Dendritic cell treated with granulocyte-macrophage colony-stimulating factor and Interleukin-4, amounts not matched to agents 40 ng/mL and 50 ng/mL, for 4 days (primary cell): ENCODE measurements at regions not wholly inside any gene's neighbourhood (a gene's known extent, or its start where the extent isn't known, plus 50 kb on each side); places are given as distances from the start of the nearest gene placed in this dataset.
"Not testable (repeated sequence)": the region's sequence is repeated elsewhere in the genome, so short reads cannot be mapped to it uniquely, and the experiment has no call there.

Source experiments
- H3K27ac Mint-ChIP-seq: one replicate; pipeline ENCODE4 v1.8.0; 2022; ENCODE audit warnings: mild to moderate bottlenecking, mixed read lengths
- H3K27me3 Mint-ChIP-seq: one replicate; pipeline ENCODE4 v1.8.0; 2022; ENCODE audit warnings: mild to moderate bottlenecking, mixed read lengths
- H3K36me3 Mint-ChIP-seq: one replicate; pipeline ENCODE4 v1.8.0; 2022; ENCODE audit warnings: low read depth, mixed read lengths
- H3K4me1 Mint-ChIP-seq: one replicate; pipeline ENCODE4 v1.8.0; 2022; ENCODE audit warnings: low read depth, mixed read lengths
- H3K4me3 Mint-ChIP-seq: one replicate; pipeline ENCODE4 v1.8.0; 2022; ENCODE audit warnings: mild to moderate bottlenecking, moderate library complexity, mixed read lengths
- H3K9me3 Mint-ChIP-seq: one replicate; pipeline ENCODE4 v1.8.0; 2022; ENCODE audit warnings: mixed read lengths
- intact Hi-C: fragments of 100-400 bp; cut with micrococcal nuclease; formaldehyde crosslinking; loops from one replicate; pipeline ENCODE4 v1.15.0; 2022

GRCh38 chr6:112503091-112503596 is 156.0 kb downstream of the RFPL4B start:
- H3K4me1 Mint-ChIP-seq = no peaks in the 10 kb centered on the region
- no peaks in the 10 kb centered on the region for H3K27me3 Mint-ChIP-seq
- no peaks in the 10 kb centered on the region for H3K36me3 Mint-ChIP-seq
- no peak overlapping the region for H3K27ac Mint-ChIP-seq
- H3K9me3 Mint-ChIP-seq = no peaks in the 10 kb centered on the region
- intact Hi-C loops = no loop called here
- H3K4me3 Mint-ChIP-seq = no peak overlapping the region

DNA sequence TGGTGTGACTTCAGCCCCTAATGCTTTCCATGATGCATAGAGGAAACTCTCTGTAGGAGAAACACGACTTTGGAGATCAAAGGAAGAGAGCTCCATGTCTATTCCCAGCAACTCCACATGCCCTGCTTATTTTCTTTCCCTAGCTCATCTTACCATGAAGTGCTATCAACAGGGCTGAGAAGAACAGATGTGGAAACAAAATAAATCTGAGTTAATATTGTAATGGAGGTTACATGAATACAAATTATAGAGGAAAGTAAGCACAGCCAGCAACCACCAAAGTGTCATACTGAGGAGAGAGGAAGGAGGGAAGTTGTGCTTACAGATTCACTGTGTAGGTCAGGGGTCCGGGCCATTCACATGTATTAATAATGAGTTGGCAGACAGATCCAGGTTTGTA is 157.5 kb downstream of the RFPL4B start:
- no peaks in the 10 kb centered on the region for H3K9me3 Mint-ChIP-seq
- intact Hi-C loops = no loop called here
- no peak overlapping the region for H3K27ac Mint-ChIP-seq
- no peaks in the 10 kb centered on the region for H3K4me1 Mint-ChIP-seq
- H3K4me3 Mint-ChIP-seq = no peak overlapping the region
- no peaks in the 10 kb centered on the region for H3K27me3 Mint-ChIP-seq
- H3K36me3 Mint-ChIP-seq = no peaks in the 10 kb centered on the region

DNA sequence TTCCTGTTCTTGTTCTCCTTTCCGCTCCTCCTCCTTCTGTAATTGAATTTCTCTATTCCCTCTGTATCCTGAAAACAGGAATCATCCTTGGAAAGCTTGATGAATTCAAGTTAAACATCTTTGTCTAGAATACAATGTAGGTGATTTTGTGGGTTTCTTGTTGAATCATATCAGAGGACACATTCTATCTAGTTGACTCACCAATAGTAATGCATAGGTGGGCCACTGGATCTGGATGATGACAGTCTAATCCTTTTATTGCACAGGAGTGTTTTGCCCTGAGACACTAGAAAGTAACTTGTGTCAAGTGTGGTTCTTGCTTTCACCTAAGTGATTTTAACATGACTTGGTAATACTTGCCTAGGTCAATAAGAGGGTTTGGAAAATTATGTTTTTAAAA is 164.3 kb downstream of the RFPL4B start:
- Mint-ChIP-seq H3K36me3 (no peaks in the 10 kb centered on the region), H3K4me1 (no peaks in the 10 kb centered on the region), H3K27ac (no peak overlapping the region), H3K4me3 (no peak overlapping the region), H3K27me3 (no peaks in the 10 kb centered on the region), H3K9me3 (peaks cover 5% of the 10 kb centered on the region)
- intact Hi-C loops = no loop called here

GRCh38 chr6:112513175-112513574 is 166.0 kb downstream of the RFPL4B start:
- no peak overlapping the region for H3K4me3 Mint-ChIP-seq
- H3K36me3 Mint-ChIP-seq = no peaks in the 10 kb centered on the region
- H3K27me3 Mint-ChIP-seq = no peaks in the 10 kb centered on the region
- H3K4me1 Mint-ChIP-seq = no peaks in the 10 kb centered on the region
- peaks cover 5% of the 10 kb centered on the region for H3K9me3 Mint-ChIP-seq
- intact Hi-C loops = no loop called here
- H3K27ac Mint-ChIP-seq = no peak overlapping the region

DNA sequence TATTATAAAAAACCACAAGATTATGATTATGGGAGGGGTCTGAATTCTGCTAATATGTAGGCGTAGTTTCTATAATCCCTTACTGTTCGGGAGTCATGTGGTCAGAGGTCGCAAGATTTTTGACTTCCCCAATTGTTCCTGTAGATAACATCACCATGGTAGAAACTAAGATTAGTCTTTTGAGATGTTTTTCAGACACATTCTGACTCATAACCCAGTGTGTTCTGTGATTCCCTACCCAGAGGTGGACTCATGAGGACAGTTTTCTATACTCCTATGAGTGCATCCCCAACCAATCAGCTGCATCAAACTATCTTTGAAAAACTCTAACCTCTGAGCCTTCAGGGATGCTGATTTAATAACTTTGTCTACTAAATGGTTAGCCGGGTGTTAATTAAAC is 175.5 kb downstream of the RFPL4B start:
- Mint-ChIP-seq H3K9me3 (peaks cover 9% of the 10 kb centered on the region), H3K27me3 (no peaks in the 10 kb centered on the region), H3K36me3 (no peaks in the 10 kb centered on the region), H3K4me3 (no peak overlapping the region), H3K4me1 (no peaks in the 10 kb centered on the region), H3K27ac (no peak overlapping the region)
- intact Hi-C loops = no loop called here

DNA sequence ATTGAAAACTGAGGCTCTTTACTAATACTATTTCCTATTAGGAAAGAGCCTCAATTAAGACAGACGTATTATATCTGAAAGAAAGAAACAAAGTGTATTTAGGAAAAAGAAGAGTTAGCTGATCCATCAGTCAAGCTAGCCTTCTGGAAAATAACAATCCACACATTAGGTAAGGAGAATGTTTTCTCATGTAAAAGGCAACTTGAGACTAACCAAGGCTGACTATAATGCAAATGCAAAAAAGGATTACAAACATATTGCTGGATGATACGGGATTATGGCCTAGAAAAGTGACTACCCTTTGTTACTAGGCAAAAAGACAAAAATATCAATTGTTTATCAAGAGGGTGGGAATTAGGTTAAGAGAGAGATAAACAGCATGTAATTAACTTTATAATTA is 176.9 kb downstream of the RFPL4B start:
- Mint-ChIP-seq H3K4me3 (no peak overlapping the region), H3K27me3 (no peaks in the 10 kb centered on the region), H3K27ac (no peak overlapping the region), H3K4me1 (no peaks in the 10 kb centered on the region), H3K36me3 (no peaks in the 10 kb centered on the region), H3K9me3 (peaks cover 16% of the 10 kb centered on the region)
- intact Hi-C loops = no loop called here

DNA sequence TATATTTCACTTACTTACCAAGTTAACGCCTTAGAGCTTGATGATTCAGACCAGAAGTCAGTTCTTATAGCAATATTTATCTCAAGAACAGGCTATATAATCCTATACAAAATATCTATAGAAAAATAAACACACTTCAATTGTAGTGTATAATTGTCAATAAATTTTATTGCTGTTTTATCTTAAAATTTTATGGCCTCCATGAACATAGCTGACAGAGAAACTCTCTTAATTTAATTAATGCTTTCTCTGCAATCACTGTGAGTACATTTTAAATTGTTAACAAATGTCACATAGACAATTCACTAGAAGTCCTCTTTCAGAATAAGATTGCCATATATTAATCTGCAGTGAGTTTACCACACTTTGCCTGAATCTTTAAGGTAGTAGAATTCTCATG is 178.6 kb downstream of the RFPL4B start:
- no peak overlapping the region for H3K4me3 Mint-ChIP-seq
- intact Hi-C loops = no loop called here

DNA sequence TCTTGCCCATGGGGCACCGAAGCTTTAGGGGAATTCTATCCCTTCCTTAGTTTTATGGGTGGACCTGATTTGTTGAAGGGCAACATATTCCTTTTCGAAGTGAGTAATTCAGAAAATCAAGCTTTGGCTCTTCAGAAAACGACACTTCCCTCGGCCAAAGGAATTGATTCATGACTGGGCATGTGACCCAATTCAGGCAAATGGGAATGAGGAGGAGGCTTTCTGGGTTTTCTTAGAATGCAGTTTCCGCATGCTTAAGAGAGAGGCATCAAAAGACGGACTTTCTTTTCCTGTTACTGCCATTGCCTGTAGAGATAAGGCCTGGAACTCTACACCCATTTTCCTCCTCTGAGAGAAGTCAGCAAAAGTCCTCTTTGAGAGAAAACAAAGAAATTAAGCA is 179.5 kb downstream of the RFPL4B start:
- H3K27ac Mint-ChIP-seq = no peak overlapping the region
- no peaks in the 10 kb centered on the region for H3K4me1 Mint-ChIP-seq
- no peaks in the 10 kb centered on the region for H3K36me3 Mint-ChIP-seq
- intact Hi-C loops = no loop called here
- H3K27me3 Mint-ChIP-seq = no peaks in the 10 kb centered on the region
- H3K9me3 Mint-ChIP-seq = peaks cover 26% of the 10 kb centered on the region
- no peak overlapping the region for H3K4me3 Mint-ChIP-seq

More for the DNA sequence above, 178.6 kb downstream of the RFPL4B start:
- Mint-ChIP-seq H3K9me3 (peaks cover 27% of the 10 kb centered on the region), H3K36me3 (no peaks in the 10 kb centered on the region), H3K4me1 (no peaks in the 10 kb centered on the region), H3K27ac (no peak overlapping the region), H3K27me3 (no peaks in the 10 kb centered on the region)

GRCh38 chr6:112528306-112528705 is 181.2 kb downstream of the RFPL4B start:
- intact Hi-C loops, H3K4me3 Mint-ChIP-seq, H3K27me3 Mint-ChIP-seq, H3K27ac Mint-ChIP-seq, H3K4me1 Mint-ChIP-seq, H3K36me3 Mint-ChIP-seq: not testable (repeated sequence)
- H3K9me3 Mint-ChIP-seq = peaks cover 19% of the 10 kb centered on the region

DNA sequence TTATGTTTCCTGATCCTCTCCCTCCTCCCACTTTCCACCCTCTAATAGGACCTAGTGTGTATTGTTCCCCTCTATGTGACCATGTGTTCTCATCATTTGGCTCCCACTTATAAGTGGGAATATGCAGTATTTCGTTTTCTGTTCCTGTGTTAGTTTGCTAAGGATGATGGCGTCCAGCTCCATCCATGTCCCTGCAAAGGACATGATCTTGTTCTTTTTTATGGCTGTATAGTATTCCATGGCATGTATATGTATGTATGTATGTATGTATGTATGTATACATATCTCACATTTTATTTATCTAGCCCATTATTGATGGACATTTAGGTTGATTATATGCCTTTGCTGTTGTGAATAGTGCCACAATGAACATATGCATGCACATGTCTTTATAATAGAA is 188.7 kb downstream of the RFPL4B start:
- Mint-ChIP-seq H3K27me3 (no peaks in the 10 kb centered on the region), H3K4me3 (no peak overlapping the region), H3K36me3 (no peaks in the 10 kb centered on the region), H3K4me1 (no peaks in the 10 kb centered on the region), H3K9me3 (peaks cover 15% of the 10 kb centered on the region), H3K27ac (no peak overlapping the region)
- intact Hi-C loops = no loop called here

GRCh38 chr6:112539355-112539754 is 192.2 kb downstream of the RFPL4B start:
- H3K27me3 Mint-ChIP-seq = no peaks in the 10 kb centered on the region
- H3K9me3 Mint-ChIP-seq = peaks cover 37% of the 10 kb centered on the region
- H3K4me3 Mint-ChIP-seq = no peak overlapping the region
- no peaks in the 10 kb centered on the region for H3K36me3 Mint-ChIP-seq
- no peak overlapping the region for H3K27ac Mint-ChIP-seq
- intact Hi-C loops = no loop called here
- H3K4me1 Mint-ChIP-seq = no peaks in the 10 kb centered on the region

DNA sequence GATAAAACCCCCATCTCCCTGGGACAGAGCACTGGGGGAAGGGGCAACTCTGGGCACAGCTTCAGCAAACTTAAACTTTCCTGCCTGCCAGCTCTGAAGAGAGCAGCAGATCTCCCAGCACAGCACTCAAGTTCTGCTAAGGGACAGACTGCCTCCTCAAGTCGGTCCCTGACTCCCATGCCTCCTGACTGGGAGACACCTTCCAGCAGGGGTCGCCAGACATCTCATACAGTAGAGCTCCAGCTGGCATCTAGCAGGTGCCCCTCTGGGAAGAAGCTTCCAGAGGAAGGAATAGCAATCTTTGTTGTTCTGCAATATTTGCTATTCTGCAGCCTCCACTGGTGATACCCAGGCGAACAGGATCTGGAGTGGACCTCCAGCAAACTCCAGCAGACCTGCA is 194.7 kb downstream of the RFPL4B start:
- H3K4me1 Mint-ChIP-seq, H3K27me3 Mint-ChIP-seq, H3K4me3 Mint-ChIP-seq, H3K27ac Mint-ChIP-seq, intact Hi-C loops, H3K36me3 Mint-ChIP-seq: not testable (repeated sequence)
- H3K9me3 Mint-ChIP-seq = peaks cover 30% of the 10 kb centered on the region

- not testable (repeated sequence) for H3K4me1 Mint-ChIP-seq
Observed at GRCh38 chr6:112547321-112548085, 200.4 kb downstream of the RFPL4B start.

GRCh38 chr6:112549749-112550148 is 202.6 kb downstream of the RFPL4B start:
- Mint-ChIP-seq H3K4me3 (no peak overlapping the region), H3K27ac (no peak overlapping the region), H3K4me1 (no peaks in the 10 kb centered on the region), H3K9me3 (no peaks in the 10 kb centered on the region), H3K27me3 (no peaks in the 10 kb centered on the region), H3K36me3 (no peaks in the 10 kb centered on the region)
- intact Hi-C loops = no loop called here

More at GRCh38 chr6:112547321-112548085, 200.4 kb downstream of the RFPL4B start:
- H3K4me3 Mint-ChIP-seq, H3K27ac Mint-ChIP-seq, intact Hi-C loops, H3K27me3 Mint-ChIP-seq, H3K36me3 Mint-ChIP-seq: not testable (repeated sequence)
- H3K9me3 Mint-ChIP-seq = peaks cover 10% of the 10 kb centered on the region

GRCh38 chr6:112557435-112557834 is 210.3 kb downstream of the RFPL4B start:
- intact Hi-C loops = no loop called here
- Mint-ChIP-seq H3K4me1 (no peaks in the 10 kb centered on the region), H3K9me3 (no peaks in the 10 kb centered on the region), H3K27ac (no peak overlapping the region), H3K4me3 (no peak overlapping the region), H3K36me3 (no peaks in the 10 kb centered on the region), H3K27me3 (no peaks in the 10 kb centered on the region)
